ENCODE measurements at regions not wholly inside any gene's neighbourhood (a gene's known extent, or its start where the extent isn't known, plus 50 kb on each side); places are given as distances from the start of the nearest gene placed in this dataset.

- in situ Hi-C loops (cut with MboI; ENCODE audit: low sequenced_read_pairs) (no loop called here), intact Hi-C loops (cut with micrococcal nuclease) (no loop called here), dilution Hi-C loops (cut with HindIII; ENCODE audit: low sequenced_read_pairs, unreplicated experiment) (no loop called here)
- no peak for DNase-seq
- Histone ChIP-seq H3K79me1 (ENCODE audit: low read depth in 1 of 2, low read length in 2 of 2) (no peaks in the 10 kb centered on the region), H3K9me1 (ENCODE audit: insufficient read depth, low read length) (no peaks in the 10 kb centered on the region), H2BK120ac (ENCODE audit: low read depth, low read length) (no peak overlapping the region), H3K4me1 (ENCODE audit: control insufficient read depth, insufficient read depth, low read length) (no peaks in the 10 kb centered on the region; the same call in 1 of the 2 replicates), H4K20me1 (ENCODE audit: insufficient read depth, low read length) (no peaks in the 10 kb centered on the region), H3K27ac (ENCODE audit: insufficient read depth, low read length) (no peak overlapping the region), H3K9me3 (ENCODE audit: control insufficient read depth, insufficient read depth, low read length) (no peaks in the 10 kb centered on the region; the same call in 1 of the 2 replicates), H4K8ac (ENCODE audit: low read depth in 2 of 2, low read length in 2 of 2) (no peak overlapping the region), H3K56ac (ENCODE audit: extremely low read depth, insufficient read depth, low read length) (no peak overlapping the region), H3K4ac (ENCODE audit: low read depth, low read length) (0 out of 2 replicates have a peak overlapping the region, but pooled peaks have one; percentile 4), H3K27me3 (ENCODE audit: control insufficient read depth, insufficient read depth, low read length) (no peaks in the 10 kb centered on the region), H2AFZ (replicated peaks; ENCODE audit: low read length, poor library complexity) (no peak overlapping the region), H3K4me2 (ENCODE audit: low read depth, low read length) (no peak overlapping the region), H2BK20ac (ENCODE audit: low read depth, low read length) (no peak overlapping the region), H3K14ac (replicated peaks; ENCODE audit: low read depth, low read length) (no peak overlapping the region), H4K5ac (ENCODE audit: low read depth, low read length) (no peak overlapping the region), H3K18ac (ENCODE audit: low read depth, low read length) (no peak overlapping the region), H2BK5ac (ENCODE audit: low read depth, low read length, poor library complexity, severe bottlenecking) (no peak overlapping the region), H3K9ac (ENCODE audit: low read depth, low read length) (no peak overlapping the region), H3K4me3 (ENCODE audit: insufficient read depth, low read depth, low read length) (no peak overlapping the region), H3K36me3 (ENCODE audit: control insufficient read depth, insufficient read depth, low read length) (no peaks in the 10 kb centered on the region), H2AK9ac (replicated peaks; ENCODE audit: low read depth, low read length, poor library complexity) (no peak overlapping the region), H3K23ac (ENCODE audit: low read depth, low read length) (no peak overlapping the region), H4K91ac (ENCODE audit: insufficient read depth, low read depth, low read length) (no peak overlapping the region), H2BK15ac (ENCODE audit: low read depth, low read length) (no peak overlapping the region), H2AK5ac (ENCODE audit: low read depth, low read length) (no peak overlapping the region)
- POLR2A ChIA-PET (ENCODE audit: unreplicated experiment): no interaction called here
- CTCF ChIA-PET: no interaction called here
- ATAC-seq (ENCODE audit: low read depth): no peak
- TF ChIP-seq CEBPB (IDR thresholded peaks at IDR 0.05; ENCODE audit: low read depth, low read length): no peak
- TF ChIP-seq FOS (IDR thresholded peaks at IDR 0.05; ENCODE audit: low read depth, low read length): no peak
- no peak for TF ChIP-seq RFX5 (IDR thresholded peaks at IDR 0.05; ENCODE audit: low read depth, low read length)
- no peak for TF ChIP-seq BHLHE40 (IDR thresholded peaks at IDR 0.05; ENCODE audit: low read depth, low read length)
- TF ChIP-seq USF2 (IDR thresholded peaks at IDR 0.05; ENCODE audit: low read depth, low read length): no peak
- no peak for TF ChIP-seq MAZ (IDR thresholded peaks at IDR 0.05; ENCODE audit: borderline replicate concordance, low read depth, low read length)
- TF ChIP-seq, protein P1, sequence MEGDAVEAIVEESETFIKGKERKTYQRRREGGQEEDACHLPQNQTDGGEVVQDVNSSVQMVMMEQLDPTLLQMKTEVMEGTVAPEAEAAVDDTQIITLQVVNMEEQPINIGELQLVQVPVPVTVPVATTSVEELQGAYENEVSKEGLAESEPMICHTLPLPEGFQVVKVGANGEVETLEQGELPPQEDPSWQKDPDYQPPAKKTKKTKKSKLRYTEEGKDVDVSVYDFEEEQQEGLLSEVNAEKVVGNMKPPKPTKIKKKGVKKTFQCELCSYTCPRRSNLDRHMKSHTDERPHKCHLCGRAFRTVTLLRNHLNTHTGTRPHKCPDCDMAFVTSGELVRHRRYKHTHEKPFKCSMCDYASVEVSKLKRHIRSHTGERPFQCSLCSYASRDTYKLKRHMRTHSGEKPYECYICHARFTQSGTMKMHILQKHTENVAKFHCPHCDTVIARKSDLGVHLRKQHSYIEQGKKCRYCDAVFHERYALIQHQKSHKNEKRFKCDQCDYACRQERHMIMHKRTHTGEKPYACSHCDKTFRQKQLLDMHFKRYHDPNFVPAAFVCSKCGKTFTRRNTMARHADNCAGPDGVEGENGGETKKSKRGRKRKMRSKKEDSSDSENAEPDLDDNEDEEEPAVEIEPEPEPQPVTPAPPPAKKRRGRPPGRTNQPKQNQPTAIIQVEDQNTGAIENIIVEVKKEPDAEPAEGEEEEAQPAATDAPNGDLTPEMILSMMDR (conservative IDR thresholded peaks at IDR 0.05; ENCODE audit: low read depth, low read length): no peak
- no peak for TF ChIP-seq MAFK (IDR thresholded peaks at IDR 0.05; ENCODE audit: low read depth, low read length)
- no peak for TF ChIP-seq CHD1 (IDR thresholded peaks at IDR 0.05; ENCODE audit: low read depth, low read length)
- TF ChIP-seq SMC3 (IDR thresholded peaks at IDR 0.05; ENCODE audit: low read depth, low read length): no peak
- no peak for TF ChIP-seq MXI1 (IDR thresholded peaks at IDR 0.05; ENCODE audit: borderline replicate concordance, low read depth, low read length)
- TF ChIP-seq RAD21 (IDR thresholded peaks at IDR 0.05; ENCODE audit: low read length): no peak
- no peak for TF ChIP-seq POLR2A (IDR thresholded peaks at IDR 0.05; ENCODE audit: low read depth, low read length)
- TF ChIP-seq ELK1 (IDR thresholded peaks at IDR 0.05; ENCODE audit: borderline replicate concordance, low read depth, low read length): no peak
- WGBS, 2 experiments (ENCODE audit: extremely low coverage in 2 of 2, insufficient read length in 1 of 2): no CpG with 5 or more reads among the region's 8 CpGs
- no TSS peak for BruUV-seq (replicated peaks)
These were observed 103.6 kb upstream of the CCDC91 start for GRCh38 chr12:28086521-28087155.

All from IMR-90 (cell line).